ENCODE measurements at regions not wholly inside any gene's neighbourhood (a gene's known extent, or its start where the extent isn't known, plus 50 kb on each side); places are given as distances from the start of the nearest gene placed in this dataset.

- intact Hi-C loops (cut with DNase I), result loop anchor here in 1 of 4 donors (10.0 kb wide), 1 partner anchor 203 kb away; no protein-coding TSS in a partner anchor
- H3K27ac ChIP-seq, result no peak overlapping the region
- TF ChIP-seq CTCF (IDR thresholded peaks at IDR 0.05) (no peak), POLR2A (IDR thresholded peaks at IDR 0.05) (no peak), EP300 (IDR thresholded peaks at IDR 0.05) (no peak)
- H3K4me3 ChIP-seq, result no peak overlapping the region
- peaks cover 5% of the 10 kb centered on the region for H3K4me1 ChIP-seq (ENCODE audit: insufficient read depth)
- WGBS, 3 donors, result 82 to 97% (median 95%) methylated on average over 8 of the region's 8 CpGs
- DNase-seq, result no peak
- H3K9me3 ChIP-seq, result no peaks in the 10 kb centered on the region
- no peaks in the 10 kb centered on the region for H3K36me3 ChIP-seq
- no peaks in the 10 kb centered on the region for H3K27me3 ChIP-seq
Measured at GRCh38 chr1:59017501-59018231, 233.8 kb upstream of the JUN start.

GRCh38 chr1:59018446-59018845 is 234.6 kb upstream of the JUN start:
- 86 to 98% (median 98%) methylated on average over 6 of the region's 6 CpGs for WGBS, 3 donors
- Histone ChIP-seq H3K27ac (no peak overlapping the region), H3K9me3 (no peaks in the 10 kb centered on the region), H3K36me3 (no peaks in the 10 kb centered on the region), H3K27me3 (no peaks in the 10 kb centered on the region), H3K4me1 (ENCODE audit: insufficient read depth) (peaks cover 5% of the 10 kb centered on the region), H3K4me3 (no peak overlapping the region)
- no peak for TF ChIP-seq POLR2A (IDR thresholded peaks at IDR 0.05)
- no peak for TF ChIP-seq CTCF (IDR thresholded peaks at IDR 0.05)
- TF ChIP-seq EP300 (IDR thresholded peaks at IDR 0.05), result no peak
- DNase-seq, result no peak
- intact Hi-C loops (cut with DNase I), result loop anchor here in 1 of 4 donors (10.0 kb wide), 1 partner anchor 204 kb away; no protein-coding TSS in a partner anchor

GRCh38 chr1:59018860-59019259 is 235.0 kb upstream of the JUN start:
- WGBS, 3 donors, result 77 to 89% (median 82%) methylated on average over 7 of the region's 7 CpGs
- Histone ChIP-seq H3K27ac (no peak overlapping the region), H3K36me3 (no peaks in the 10 kb centered on the region), H3K9me3 (no peaks in the 10 kb centered on the region), H3K4me1 (ENCODE audit: insufficient read depth) (peaks cover 5% of the 10 kb centered on the region), H3K27me3 (no peaks in the 10 kb centered on the region), H3K4me3 (no peak overlapping the region)
- intact Hi-C loops (cut with DNase I), result loop anchor here in 1 of 4 donors (10.0 kb wide), 1 partner anchor 204 kb away; no protein-coding TSS in a partner anchor
- no peak for TF ChIP-seq POLR2A (IDR thresholded peaks at IDR 0.05)
- no peak for TF ChIP-seq CTCF (IDR thresholded peaks at IDR 0.05)
- no peak for TF ChIP-seq EP300 (IDR thresholded peaks at IDR 0.05)
- no peak for DNase-seq

- H3K4me1 ChIP-seq (ENCODE audit: insufficient read depth), result peaks cover 2% of the 10 kb centered on the region
- WGBS, 3 donors, result 42 to 44% (median 43%) methylated on average over 2 of the region's 2 CpGs
- H3K9me3 ChIP-seq, result no peaks in the 10 kb centered on the region
- peak; percentile 51 to 65 (median 63) for DNase-seq
- peak overlapping the region; percentile 16 for H3K4me3 ChIP-seq
- H3K27me3 ChIP-seq, result no peaks in the 10 kb centered on the region
- H3K27ac ChIP-seq, result peak overlapping the region in 1 of 2 donors; percentile 64
- intact Hi-C loops (cut with DNase I), result no loop called here
- no peaks in the 10 kb centered on the region for H3K36me3 ChIP-seq
- TF ChIP-seq POLR2A (IDR thresholded peaks at IDR 0.05), result no peak
- no peak for TF ChIP-seq CTCF (IDR thresholded peaks at IDR 0.05)
- TF ChIP-seq EP300 (IDR thresholded peaks at IDR 0.05), result no peak
Measured at GRCh38 chr1:59020151-59020997, 236.5 kb upstream of the JUN start.

All from ovary (tissue), 7 donors.